ENCODE measurements at regions not wholly inside any gene's neighbourhood (a gene's known extent, or its start where the extent isn't known, plus 50 kb on each side); places are given as distances from the start of the nearest gene placed in this dataset.
"Not testable (repeated sequence)": the region's sequence is repeated elsewhere in the genome, so short reads cannot be mapped to it uniquely, and the experiment has no call there.

- DNase-seq = no peak
Observed at GRCh38 chr18:38244480-38244879, 678.9 kb upstream of the CELF4 start.

- no peak for DNase-seq
Observed at GRCh38 chr18:38243291-38243690, 677.7 kb upstream of the CELF4 start.

GRCh38 chr18:38241736-38242135, 676.1 kb upstream of the CELF4 start:
- no peak for DNase-seq

- no peak for DNase-seq
Observed at GRCh38 chr18:38241216-38241615, 675.6 kb upstream of the CELF4 start.

GRCh38 chr18:38239606-38240005, 674.0 kb upstream of the CELF4 start:
- no peak for DNase-seq

GRCh38 chr18:38237796-38238195, 672.2 kb upstream of the CELF4 start:
- no peak for DNase-seq

GRCh38 chr18:38221476-38222100, 656.0 kb upstream of the CELF4 start:
- DNase-seq = no peak

- no peak for DNase-seq
Observed at GRCh38 chr18:38198956-38199355, 633.4 kb upstream of the CELF4 start.

GRCh38 chr18:38198526-38198925, 632.9 kb upstream of the CELF4 start:
- no peak for DNase-seq

- DNase-seq = no peak
Observed at GRCh38 chr18:38186491-38186890, 620.9 kb upstream of the CELF4 start.

- DNase-seq = no peak
Observed at GRCh38 chr18:38174594-38174993, 609.0 kb upstream of the CELF4 start.

GRCh38 chr18:38174173-38174572, 608.6 kb upstream of the CELF4 start:
- no peak for DNase-seq

- DNase-seq = no peak
Observed at GRCh38 chr18:38170845-38171244, 605.2 kb upstream of the CELF4 start.

- no peak for DNase-seq
Observed at GRCh38 chr18:38167623-38168022, 602.0 kb upstream of the CELF4 start.

GRCh38 chr18:38153116-38153515, 587.5 kb upstream of the CELF4 start:
- not testable (repeated sequence) for DNase-seq

- no peak for DNase-seq
Observed at GRCh38 chr18:38116716-38117115, 551.1 kb upstream of the CELF4 start.

GRCh38 chr18:38115201-38115600, 549.6 kb upstream of the CELF4 start:
- no peak for DNase-seq

GRCh38 chr18:38087538-38087937, 521.9 kb upstream of the CELF4 start:
- no peak for DNase-seq

- DNase-seq = no peak
Observed at GRCh38 chr18:38081516-38081915, 515.9 kb upstream of the CELF4 start.

GRCh38 chr18:38077229-38077628, 511.6 kb upstream of the CELF4 start:
- no peak for DNase-seq

GRCh38 chr18:38076346-38077070, 510.9 kb upstream of the CELF4 start:
- DNase-seq = no peak

- DNase-seq = no peak
Observed at GRCh38 chr18:38074298-38074876, 508.8 kb upstream of the CELF4 start.

- DNase-seq = no peak
Observed at GRCh38 chr18:38067821-38068220, 502.2 kb upstream of the CELF4 start.

- no peak for DNase-seq
Observed at GRCh38 chr18:38067086-38067485, 501.5 kb upstream of the CELF4 start.
